Urothelium cell line (cell line): ENCODE measurements at regions not wholly inside any gene's neighbourhood (a gene's known extent, or its start where the extent isn't known, plus 50 kb on each side); places are given as distances from the start of the nearest gene placed in this dataset.

Experiments used
- DNase-seq: peaks from one replicate; pipeline ENCODE4 v3.0.0; 2011; ENCODE audit warnings: low spot score, mixed read lengths
- FAIRE-seq: peaks from 2 replicates; lab custom pipeline; 2011; peaks lifted over from hg19 to GRCh38; lab: Jason Lieb, UNC

GRCh38 chr7:112887976-112888375, 97.8 kb upstream of the TMEM168 start:
- DNase-seq: no peak
- no peak for FAIRE-seq

- FAIRE-seq (no peak), DNase-seq (no peak)
These were observed 97.1 kb upstream of the TMEM168 start for GRCh38 chr7:112887337-112887736.

GRCh38 chr7:112886208-112886607, 96.0 kb upstream of the TMEM168 start:
- no peak for FAIRE-seq
- no peak for DNase-seq

- FAIRE-seq (no peak), DNase-seq (no peak)
These were observed 92.8 kb upstream of the TMEM168 start for GRCh38 chr7:112882991-112883390.

GRCh38 chr7:112882511-112882910, 92.3 kb upstream of the TMEM168 start:
- FAIRE-seq (no peak), DNase-seq (no peak)

- no peak for FAIRE-seq
These were observed 91.8 kb upstream of the TMEM168 start for GRCh38 chr7:112882022-112882421.

GRCh38 chr7:112880818-112881418, 90.7 kb upstream of the TMEM168 start:
- FAIRE-seq (no peak), DNase-seq (no peak)

More at GRCh38 chr7:112882022-112882421, 91.8 kb upstream of the TMEM168 start:
- no peak for DNase-seq

GRCh38 chr7:112877691-112878460, 87.7 kb upstream of the TMEM168 start:
- FAIRE-seq (no peak), DNase-seq (no peak)

GRCh38 chr7:112876877-112877276, 86.7 kb upstream of the TMEM168 start:
- DNase-seq: no peak
- FAIRE-seq: no peak

GRCh38 chr7:112874909-112875308, 84.7 kb upstream of the TMEM168 start:
- FAIRE-seq: no peak
- no peak for DNase-seq

- FAIRE-seq: no peak
- DNase-seq: no peak
These were observed 83.8 kb upstream of the TMEM168 start for GRCh38 chr7:112873831-112874553.

- DNase-seq (peak; percentile 60), FAIRE-seq (no peak)
These were observed 79.0 kb upstream of the TMEM168 start for GRCh38 chr7:112869111-112869774.

- DNase-seq: no peak
- FAIRE-seq: no peak
These were observed 78.4 kb upstream of the TMEM168 start for GRCh38 chr7:112868609-112869008.

- DNase-seq (no peak), FAIRE-seq (no peak)
These were observed 76.2 kb upstream of the TMEM168 start for GRCh38 chr7:112866424-112866823.

- FAIRE-seq (no peak), DNase-seq (no peak)
These were observed 74.2 kb upstream of the TMEM168 start for GRCh38 chr7:112864380-112864779.

GRCh38 chr7:112858838-112859237, 68.6 kb upstream of the TMEM168 start:
- DNase-seq (no peak), FAIRE-seq (no peak)

- FAIRE-seq: no peak
- no peak for DNase-seq
These were observed 65.0 kb upstream of the TMEM168 start for GRCh38 chr7:112855227-112855626.

- FAIRE-seq (no peak), DNase-seq (no peak)
These were observed 64.0 kb upstream of the TMEM168 start for GRCh38 chr7:112854169-112854568.

GRCh38 chr7:112853422-112853821, 63.2 kb upstream of the TMEM168 start:
- FAIRE-seq: no peak
- no peak for DNase-seq

GRCh38 chr7:112843151-112843550, 53.0 kb upstream of the TMEM168 start:
- FAIRE-seq: no peak
- no peak for DNase-seq
